NCI-H2107 treated with DMSO at 0.1 percent for 48 hours (cell line): ENCODE measurements at regions not wholly inside any gene's neighbourhood (a gene's known extent, or its start where the extent isn't known, plus 50 kb on each side); places are given as distances from the start of the nearest gene placed in this dataset.
"Not testable (repeated sequence)": the region's sequence is repeated elsewhere in the genome, so short reads cannot be mapped to it uniquely, and the experiment has no call there.

Experiments
- DNase-seq: peaks from one replicate; lab custom pipeline; 2025; ENCODE audit not compliant: unreplicated experiment; lab: John Stamatoyannopoulos, UW

GRCh38 chr21:26331205-26331980 lies 160.8 kb upstream of the APP start:
- DNase-seq = no peak

- DNase-seq = no peak
Measured at GRCh38 chr21:26320596-26320995, 150.0 kb upstream of the APP start.

- no peak for DNase-seq
Measured at GRCh38 chr21:26307640-26308039, 137.1 kb upstream of the APP start.

GRCh38 chr21:26297851-26298250 lies 127.3 kb upstream of the APP start:
- no peak for DNase-seq

- DNase-seq = no peak
Measured at GRCh38 chr21:26293141-26293946, 122.8 kb upstream of the APP start.

GRCh38 chr21:26288026-26288425 lies 117.5 kb upstream of the APP start:
- no peak for DNase-seq

- DNase-seq = no peak
Measured at GRCh38 chr21:26284531-26284930, 114.0 kb upstream of the APP start.

GRCh38 chr21:26282058-26282457 lies 111.5 kb upstream of the APP start:
- no peak for DNase-seq

- no peak for DNase-seq
Measured at GRCh38 chr21:26281506-26281905, 110.9 kb upstream of the APP start.

- DNase-seq = no peak
Measured at GRCh38 chr21:26280775-26281174, 110.2 kb upstream of the APP start.

- DNase-seq = no peak
Measured at GRCh38 chr21:26280148-26280547, 109.6 kb upstream of the APP start.

- no peak for DNase-seq
Measured at GRCh38 chr21:26275801-26276200, 105.2 kb upstream of the APP start.

- DNase-seq = no peak
Measured at GRCh38 chr21:26273686-26274313, 103.2 kb upstream of the APP start.

GRCh38 chr21:26267389-26267788 lies 96.8 kb upstream of the APP start:
- no peak for DNase-seq

GRCh38 chr21:26246073-26246472 lies 75.5 kb upstream of the APP start:
- no peak for DNase-seq

GRCh38 chr21:26245428-26245827 lies 74.9 kb upstream of the APP start:
- DNase-seq = no peak

GRCh38 chr21:26238646-26239045 lies 68.1 kb upstream of the APP start:
- no peak for DNase-seq

GRCh38 chr21:26236281-26236680 lies 65.7 kb upstream of the APP start:
- no peak for DNase-seq

GRCh38 chr21:26233297-26233696 lies 62.7 kb upstream of the APP start:
- not testable (repeated sequence) for DNase-seq

- not testable (repeated sequence) for DNase-seq
Measured at GRCh38 chr21:26232491-26232890, 61.9 kb upstream of the APP start.

- DNase-seq = no peak
Measured at GRCh38 chr21:26227130-26227529, 56.6 kb upstream of the APP start.

- no peak for DNase-seq
Measured at GRCh38 chr21:26226724-26227123, 56.2 kb upstream of the APP start.
